ENCODE measurements at regions not wholly inside any gene's neighbourhood (a gene's known extent, or its start where the extent isn't known, plus 50 kb on each side); places are given as distances from the start of the nearest gene placed in this dataset.

GRCh38 chr20:39943336-39943735, 745.7 kb downstream of the MAFB start:
- TF ChIP-seq POLR2A (IDR thresholded peaks at IDR 0.05; ENCODE audit: low read depth, low read length) (no peak), TAF1 (IDR thresholded peaks at IDR 0.05; ENCODE audit: low read depth, low read length) (no peak), POLR2AphosphoS5 (IDR thresholded peaks at IDR 0.05; ENCODE audit: low read depth, low read length) (no peak), POU2F2 (IDR thresholded peaks at IDR 0.05; ENCODE audit: low read depth, low read length) (no peak)

Data from GM12891 (cell line).